Activated CD4-positive, CD25-positive, alpha-beta regulatory T cell (primary cell): ENCODE measurements at regions not wholly inside any gene's neighbourhood (a gene's known extent, or its start where the extent isn't known, plus 50 kb on each side); places are given as distances from the start of the nearest gene placed in this dataset.

Experiments used
- DNase-seq, 4 experiments: peaks; one replicate each; lab custom pipeline; 2025; lab: John Stamatoyannopoulos, UW

DNA sequence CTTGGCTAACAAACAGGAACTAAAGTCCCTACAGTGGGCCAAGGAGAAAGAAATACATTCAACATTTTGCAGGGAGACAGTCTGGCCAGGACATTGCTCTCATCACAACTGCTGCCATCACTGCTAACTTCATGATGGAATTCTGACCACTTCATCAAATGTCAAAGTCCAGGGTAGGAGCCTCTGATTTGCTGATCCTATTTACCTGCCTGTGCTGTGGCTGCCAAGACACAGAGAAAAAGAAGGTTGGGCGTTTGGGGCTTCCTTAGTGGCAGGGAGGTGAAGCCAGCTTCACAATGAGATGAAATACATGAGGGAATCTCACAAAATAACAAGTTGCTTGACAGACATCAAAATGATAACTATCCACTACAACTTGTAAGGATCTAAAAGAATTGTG, 343.9 kb upstream of the CADM1 start:
- no peak for DNase-seq

DNA sequence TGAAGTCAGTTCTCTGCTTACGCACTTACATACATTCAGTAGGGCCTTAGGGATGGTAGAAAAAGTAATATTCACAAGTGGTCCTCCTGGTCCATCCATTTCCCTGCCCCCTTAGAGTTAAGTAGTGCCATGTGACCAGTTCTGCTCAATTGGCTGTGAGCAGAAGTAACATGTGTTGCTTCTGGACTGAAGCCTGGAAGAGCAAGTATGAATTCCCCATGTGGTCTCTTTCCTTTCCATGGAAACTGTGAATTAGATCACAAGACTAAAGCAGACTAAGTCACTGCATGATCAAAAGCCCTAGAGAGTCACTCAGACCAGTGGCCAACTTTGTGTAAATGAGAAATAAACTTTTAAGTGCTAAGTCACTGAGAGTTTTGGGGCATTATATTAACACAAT, 341.7 kb upstream of the CADM1 start:
- no peak for DNase-seq

DNA sequence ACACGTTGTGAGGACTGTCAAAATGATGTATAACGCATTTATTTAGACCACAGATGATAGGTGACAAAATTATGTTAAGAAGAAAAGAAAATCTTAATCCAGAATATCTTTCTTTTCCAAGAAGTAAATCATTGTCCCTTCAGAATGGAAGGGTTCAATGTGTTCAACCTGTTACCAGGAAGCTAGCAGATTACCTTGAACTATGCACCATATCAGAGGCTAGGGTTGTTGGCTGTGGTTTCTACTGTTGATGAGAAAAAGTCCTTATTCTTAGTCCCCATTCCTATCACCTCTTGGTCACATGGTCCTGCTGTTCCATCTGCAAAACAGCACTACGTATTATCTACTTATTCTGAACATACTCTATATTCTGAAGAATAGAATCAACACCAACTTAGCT, 339.5 kb upstream of the CADM1 start:
- DNase-seq: no peak

DNA sequence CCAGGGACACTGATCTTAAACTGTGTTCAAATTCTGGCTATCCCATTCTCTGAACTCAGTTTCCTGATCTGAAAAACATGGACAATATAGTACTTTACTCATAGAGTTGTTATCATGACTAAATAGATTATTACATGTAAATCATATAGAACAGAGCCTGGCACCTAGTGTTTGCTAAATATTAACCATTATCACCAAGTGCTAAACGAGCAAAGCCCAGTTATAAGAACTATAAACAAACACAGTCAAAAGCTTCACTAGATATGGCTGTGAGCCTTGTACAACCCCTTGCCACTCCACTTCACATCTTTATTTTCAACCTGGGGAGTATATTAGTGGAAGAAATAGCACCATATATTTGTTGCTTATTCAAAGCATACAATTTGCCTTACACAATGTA, 338.9 kb upstream of the CADM1 start:
- DNase-seq: no peak

DNA sequence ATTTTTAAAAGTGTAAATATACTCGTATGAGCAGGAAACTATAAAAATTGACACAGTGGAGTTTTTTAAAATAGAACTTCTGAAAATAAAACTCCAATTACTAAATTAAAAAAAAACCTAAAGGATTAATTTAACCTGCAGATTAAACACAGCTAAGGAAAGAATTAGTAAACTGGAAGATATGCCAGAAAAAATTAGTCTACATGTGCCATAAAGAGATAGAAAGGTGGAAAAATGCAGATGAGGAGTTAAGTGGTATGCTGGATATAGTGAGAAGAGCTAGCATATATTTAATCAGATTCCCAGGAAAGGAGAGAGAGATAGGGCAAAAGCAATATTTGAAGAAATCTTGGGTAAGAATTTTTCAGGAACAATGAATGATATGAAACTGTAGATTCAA, 315.8 kb upstream of the CADM1 start:
- no peak for DNase-seq

DNA sequence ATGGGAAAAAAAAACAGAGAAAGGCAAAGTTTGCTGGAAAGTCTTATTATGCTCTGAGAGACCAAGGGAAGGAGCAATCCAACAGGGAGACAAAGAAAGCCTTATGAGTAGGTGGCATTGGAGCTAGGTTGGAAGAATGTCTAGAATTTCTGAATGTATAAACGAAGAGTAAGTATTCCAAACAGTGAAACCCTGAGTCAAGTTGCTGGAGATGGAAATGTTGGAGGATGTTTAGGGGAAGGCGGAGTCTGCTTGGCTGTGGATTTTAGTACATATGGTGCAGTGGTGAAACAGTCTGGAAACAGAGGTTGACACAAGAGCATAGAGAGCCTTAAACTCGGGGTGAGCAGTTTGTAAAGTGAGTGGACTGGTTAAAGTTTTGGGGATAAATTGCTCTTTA, 314.8 kb upstream of the CADM1 start:
- no peak for DNase-seq

DNA sequence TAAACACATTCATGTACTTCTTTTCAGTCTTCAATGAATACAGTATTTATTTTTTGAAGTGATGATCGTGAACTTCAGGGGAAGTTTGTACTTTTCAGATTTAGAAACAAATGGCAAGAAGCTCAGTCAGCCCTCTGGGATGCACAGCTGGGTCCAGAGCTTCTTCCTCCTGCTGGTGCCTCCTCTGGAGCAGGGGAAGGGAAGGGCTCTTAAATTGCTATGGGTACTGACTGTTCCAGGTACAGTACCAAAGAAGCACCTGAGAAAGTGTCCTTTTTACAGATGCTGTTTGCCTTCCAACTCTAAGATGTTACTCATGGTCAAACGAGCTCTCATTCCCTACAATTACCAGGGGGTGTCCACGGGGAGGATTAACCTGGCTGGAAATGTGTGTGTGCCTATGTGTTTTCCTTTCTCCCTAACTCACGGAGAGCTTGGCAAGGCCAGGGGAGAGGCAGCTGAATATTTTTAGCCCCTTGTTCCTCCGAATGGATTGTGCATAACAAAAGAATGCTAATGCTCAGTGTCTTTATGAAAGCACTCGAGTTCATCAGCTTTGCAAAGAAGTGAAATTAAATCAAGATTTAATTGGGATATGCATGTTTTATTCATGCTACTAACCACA, 313.7 kb upstream of the CADM1 start:
- no peak for DNase-seq

DNA sequence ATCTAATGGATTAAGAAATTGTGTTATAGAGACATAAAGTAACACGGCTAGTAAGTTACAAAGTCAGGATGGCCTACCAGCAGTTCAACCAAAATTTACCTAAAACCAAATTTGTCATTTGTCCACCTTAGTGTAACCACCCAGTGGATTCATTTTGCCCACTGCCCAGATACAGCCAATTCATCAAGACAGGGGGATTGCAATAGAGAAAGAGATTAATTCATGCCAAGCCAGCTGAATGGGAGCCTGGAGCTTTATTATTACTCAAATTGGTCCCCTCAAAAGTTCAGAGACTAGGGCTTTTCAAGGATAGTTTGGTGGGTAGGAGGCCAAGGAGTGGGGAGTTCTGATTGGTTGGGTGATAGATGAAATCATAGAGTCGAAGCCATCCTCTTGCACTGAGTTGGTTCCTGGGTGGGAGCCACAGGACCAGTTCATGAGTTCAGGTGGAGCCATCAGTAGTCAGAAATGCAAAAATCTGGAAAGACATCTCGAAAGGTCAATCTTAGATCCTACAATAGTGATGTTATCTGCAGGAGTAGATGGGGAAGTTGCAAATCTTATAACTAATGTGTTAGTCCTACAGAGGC, 304.2 kb upstream of the CADM1 start:
- no peak for DNase-seq

DNA sequence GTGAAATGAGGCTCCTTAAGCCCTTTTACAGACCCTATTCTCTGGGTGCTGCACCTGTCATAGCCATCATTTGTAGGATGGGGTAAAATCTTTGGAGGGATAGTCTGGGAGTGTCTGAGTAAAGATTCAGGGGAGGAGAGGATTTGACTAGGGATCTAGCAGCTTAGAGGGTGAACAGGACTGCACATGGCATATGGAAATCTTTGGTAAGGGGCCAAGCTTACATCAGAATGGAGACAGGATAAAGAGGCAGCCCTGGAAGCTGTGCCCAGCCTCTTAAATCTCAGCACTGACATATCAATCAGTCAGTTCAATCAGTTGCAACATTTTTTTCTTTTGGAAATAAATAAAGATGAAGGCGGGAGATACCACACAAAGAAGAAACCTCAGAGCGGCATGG, 301.8 kb upstream of the CADM1 start:
- no peak for DNase-seq

DNA sequence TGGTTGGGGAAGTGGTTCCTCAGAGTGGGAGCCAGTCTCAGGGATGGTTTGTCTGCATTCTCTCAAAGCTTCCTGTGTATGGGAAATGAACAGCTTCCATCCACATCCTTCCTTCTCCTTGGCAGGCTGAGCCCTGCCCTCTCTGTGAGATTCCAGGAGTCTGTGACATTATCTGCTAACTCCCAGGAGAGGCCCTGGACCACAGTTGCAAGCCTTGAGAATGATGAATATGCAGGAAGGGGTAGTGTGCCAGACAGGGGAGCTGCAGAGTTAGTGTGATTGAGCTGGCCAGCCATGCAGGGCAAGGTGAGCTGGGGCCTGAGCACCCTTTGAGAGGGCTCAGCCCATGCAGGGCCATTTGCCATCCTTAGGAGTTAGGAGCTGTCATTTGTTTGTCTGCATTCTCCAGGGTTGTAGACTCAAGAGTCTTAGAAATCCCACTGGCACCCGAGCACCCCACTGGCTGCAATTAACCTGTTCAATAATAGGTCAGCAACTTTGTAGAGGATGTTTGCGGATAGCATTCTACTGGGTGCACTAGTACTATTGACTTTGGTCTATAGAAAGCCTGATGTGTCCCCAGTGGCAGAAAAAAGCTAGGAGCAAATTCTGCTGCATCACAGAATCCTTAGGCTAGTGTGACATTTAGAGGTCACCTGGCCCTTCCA, 299.0 kb upstream of the CADM1 start:
- DNase-seq: no peak

DNA sequence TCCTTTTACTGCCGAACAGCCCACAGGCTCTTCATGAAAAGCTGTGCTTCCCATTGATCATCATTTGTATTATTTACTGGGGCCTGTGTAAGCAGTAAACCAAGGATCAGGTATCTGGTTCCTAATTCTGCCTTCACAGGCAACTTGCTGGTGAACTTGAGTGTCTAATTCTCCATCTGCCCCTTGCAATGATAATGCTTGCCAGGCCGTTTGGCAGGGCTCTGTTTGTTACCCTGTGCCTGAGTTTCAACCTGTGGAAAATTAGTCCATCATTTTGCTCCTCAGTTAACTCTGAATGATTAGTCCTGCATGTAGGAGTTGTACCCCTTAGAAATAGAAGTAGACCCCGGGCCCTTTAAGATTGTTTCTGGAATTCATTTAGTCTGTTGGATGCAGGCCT, 298.4 kb upstream of the CADM1 start:
- DNase-seq: no peak

DNA sequence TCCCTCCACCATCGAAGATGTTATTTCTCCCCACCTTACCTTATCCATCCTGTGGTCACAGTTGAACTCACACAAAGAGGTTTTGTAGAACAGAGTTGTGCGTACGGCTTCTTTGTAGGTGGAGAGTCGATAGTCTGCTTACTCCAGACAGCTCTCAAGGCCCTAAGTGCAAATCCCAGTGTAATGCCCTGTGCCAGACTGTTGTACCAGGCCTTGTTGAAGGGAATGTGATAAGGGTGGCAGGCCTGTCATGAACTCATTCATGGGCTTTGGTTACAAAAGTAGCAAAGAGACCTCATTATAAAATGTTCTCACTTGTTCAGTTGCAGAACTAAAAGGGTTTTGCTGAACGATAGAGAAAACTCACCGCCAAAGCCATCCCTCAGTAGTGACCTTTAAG, 288.7 kb upstream of the CADM1 start:
- DNase-seq: no peak

DNA sequence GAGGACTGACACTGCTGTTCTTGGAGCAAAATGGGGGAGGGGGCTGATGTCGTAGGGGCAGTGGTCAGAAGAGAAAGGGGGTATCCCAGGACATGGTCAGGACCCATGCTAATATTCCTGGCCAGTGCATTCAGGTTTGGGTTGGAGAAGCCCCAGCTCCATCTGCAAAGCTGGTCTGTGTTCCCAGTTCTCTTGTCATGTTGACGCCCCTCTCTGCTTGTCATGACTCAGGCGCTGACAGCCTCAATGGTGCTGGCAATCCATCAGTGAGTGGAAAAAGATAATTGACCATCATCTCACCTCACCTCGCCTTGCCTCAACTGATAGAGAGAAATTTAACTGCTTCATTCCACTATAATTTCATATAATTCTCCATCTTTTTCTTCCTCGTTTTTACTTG, 283.1 kb upstream of the CADM1 start:
- DNase-seq: no peak

DNA sequence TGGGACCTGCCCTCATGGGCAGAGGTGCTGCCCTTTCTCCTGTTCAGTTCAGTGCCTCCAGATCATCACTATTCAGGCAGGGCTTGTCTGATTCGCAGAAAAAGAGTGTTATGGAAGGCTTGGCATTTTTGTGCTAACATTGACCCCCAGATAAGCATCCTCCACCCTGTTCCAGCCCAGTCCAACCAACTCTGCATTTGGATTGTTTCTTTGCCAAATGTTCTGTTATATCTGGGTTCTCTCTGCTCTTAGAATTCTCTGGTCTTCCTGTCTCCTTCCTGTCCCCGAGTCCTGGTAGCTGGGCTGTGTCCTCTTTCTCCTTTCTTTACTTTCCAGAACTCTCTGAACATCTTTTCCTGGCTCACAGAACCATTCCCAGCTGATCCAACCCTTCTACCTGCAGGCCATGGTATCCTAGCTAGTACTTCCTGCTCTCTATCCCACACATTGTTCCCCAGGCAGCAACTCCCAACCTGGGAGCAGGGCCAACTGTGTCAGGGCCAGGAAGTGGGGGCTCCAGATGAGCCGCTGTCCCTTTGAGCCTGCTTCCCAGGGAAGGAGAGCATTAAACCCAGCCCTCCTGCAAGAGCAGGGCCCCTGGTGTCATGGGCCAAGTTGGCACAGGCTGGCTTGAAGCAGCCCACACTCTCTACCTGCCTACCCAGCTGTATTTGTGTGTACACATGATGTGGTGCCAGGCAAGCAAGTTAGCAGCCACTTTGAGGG, 280.7 kb upstream of the CADM1 start:
- no peak for DNase-seq

DNA sequence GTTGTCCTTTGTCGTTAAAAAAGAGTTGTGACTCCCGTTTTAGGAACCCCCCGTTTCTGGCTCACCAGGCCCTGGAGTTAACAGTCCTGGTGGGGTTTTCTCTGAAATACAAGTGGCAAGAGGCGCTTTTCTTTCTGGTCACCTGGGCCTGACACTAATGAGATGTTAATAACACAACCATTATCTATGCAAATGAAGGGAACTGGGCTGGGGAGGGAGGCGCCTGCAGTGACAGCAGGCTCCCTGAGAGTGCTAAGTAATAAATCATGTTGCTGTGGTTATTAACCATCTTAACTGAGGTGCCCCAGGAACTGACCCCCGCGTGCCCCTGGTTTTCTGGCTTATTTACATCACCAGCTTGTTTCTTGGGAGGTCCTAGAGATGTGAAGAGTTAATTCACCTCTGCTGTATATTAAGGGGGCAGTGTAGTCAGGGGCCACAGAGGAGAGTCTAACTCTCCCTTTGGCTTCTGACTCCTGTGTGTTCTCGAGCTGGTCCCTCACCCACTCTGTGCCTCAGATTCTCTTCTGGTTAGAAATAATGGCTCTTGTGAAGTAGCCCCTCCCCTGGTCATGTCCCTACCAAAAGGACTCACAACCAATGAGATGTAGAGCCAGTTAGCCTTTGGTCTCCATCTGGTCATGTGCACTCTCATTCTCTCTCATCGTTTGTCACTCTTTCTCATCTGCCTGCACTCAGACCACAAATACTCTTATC, 276.6 kb upstream of the CADM1 start:
- DNase-seq: no peak

DNA sequence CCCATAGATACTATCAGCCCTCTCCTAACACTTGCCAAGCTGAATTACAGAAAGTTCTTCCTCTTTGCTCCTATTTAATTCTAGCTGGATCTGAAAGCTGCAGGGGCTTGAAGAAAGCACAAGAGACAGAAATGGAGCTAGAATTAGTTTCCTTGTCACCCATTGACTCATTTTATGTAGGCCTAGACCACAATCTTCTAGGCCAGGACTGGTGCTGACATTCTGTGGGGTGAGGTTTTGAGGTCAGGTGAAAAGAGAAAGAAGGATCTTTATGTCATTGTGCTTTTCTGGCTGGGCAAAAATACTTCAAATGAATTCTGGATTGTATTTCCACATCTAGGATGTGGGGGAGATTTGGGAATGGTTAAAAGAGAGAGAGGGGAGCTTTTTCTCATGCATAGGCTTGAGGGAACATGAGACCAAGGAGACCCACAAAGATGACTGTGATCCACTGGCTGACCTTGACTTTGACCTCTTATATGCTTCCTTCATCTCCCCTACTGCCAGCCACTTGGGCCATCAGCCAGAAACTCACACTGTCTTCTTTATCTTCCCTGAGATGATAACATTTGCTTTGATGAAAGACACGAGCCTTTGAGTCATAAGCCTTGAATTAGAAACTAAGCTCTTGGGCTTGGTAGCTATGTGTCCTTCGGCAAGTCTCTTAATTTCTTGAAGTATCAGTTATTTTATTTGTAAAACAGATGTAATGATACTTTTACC, 274.9 kb upstream of the CADM1 start:
- no peak for DNase-seq

DNA sequence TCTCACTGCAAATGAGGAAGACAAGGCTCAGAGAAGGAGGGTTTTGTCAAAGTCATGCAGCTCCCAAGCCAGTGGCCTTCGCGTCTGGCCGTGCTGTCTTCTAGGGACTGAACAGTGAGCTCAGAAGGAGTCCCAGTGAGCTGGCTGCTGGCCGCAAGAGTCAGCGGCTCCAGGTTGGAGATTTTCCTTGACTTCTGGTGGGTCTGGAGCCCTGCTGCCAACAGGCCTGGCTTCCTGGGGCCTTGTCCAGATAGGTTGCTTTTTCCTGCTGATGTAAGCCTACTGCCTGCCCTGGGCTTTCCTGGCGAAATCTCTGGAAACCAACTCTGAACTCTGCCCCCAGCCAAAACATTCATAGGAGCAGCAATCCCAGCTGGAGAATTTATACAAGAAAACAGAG, 272.7 kb upstream of the CADM1 start:
- no peak for DNase-seq

DNA sequence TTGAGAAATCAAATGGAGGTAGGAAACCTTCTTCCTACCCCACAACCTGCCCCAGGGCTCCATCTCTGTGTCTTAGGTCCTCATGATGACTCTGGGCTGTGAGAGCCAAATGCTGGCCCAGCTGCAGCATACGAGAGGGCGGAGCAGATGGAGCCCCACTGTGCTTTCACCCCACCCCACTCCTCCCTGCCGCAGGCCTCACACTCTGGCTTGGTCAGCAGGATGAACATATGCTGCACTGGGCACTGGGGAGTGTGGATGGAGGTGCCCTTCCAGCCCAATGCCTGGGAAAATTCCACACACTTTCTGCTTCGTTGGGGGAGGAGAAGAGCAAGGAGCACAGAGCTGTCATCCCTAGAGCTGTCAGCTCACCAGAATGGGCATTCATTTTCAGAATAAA, 271.6 kb upstream of the CADM1 start:
- no peak for DNase-seq

DNA sequence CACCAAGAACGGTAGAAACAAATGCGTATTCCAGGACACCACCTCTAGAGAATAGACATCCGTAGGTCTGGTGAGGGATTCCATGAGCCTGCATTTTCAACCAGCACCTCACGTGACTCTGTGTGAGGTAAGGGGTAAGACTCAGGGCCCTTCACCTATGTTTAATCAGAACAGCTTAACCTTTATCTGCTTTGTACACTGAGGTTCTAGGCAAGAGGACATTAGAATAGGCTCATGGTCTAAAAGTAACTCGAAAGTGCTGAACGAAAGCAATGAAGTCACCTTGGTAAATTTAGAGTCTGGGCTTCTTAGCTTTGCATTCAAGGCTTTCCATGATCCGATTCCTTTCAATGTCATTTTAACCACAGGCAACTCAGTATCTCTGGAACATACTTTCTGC, 270.5 kb upstream of the CADM1 start:
- DNase-seq: no peak

DNA sequence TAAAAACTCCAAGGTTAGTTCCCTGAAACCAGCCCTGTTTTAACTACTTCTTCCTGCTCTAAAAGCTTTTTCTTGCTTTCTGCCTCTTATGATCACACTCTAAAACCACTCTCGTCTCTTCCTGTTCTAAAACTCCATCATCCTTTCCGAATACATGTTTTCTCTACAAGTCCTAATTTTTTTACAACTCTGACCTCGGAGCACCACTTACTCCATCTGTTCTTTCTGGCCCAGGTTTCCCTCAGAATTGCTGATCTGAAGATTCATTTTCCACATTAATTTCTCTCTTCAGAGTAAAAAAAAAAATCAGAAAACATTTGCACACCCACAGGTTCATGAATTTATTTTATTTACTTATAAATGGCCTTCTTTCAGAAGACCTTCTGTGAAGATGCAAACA, 265.7 kb upstream of the CADM1 start:
- DNase-seq: no peak

DNA sequence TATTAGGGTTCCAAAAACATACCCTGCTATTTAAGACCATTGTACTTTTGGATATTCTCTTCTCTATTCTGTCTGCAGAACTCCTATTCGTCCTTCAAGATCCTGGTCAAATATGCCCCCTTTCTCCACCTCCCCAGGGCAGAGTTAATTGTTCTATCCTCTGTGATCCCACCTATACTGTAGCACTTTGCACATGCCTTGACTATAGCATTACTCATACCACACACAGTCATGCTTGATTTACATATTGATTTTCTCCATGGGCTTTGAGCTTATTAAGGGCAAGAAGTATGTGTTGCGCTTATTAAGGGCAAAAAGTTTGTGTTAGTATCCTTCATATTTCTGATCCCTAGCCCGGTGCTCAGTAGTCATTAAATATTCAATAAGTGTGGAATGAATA, 263.7 kb upstream of the CADM1 start:
- no peak for DNase-seq
